Psoas muscle (tissue), 7 donors: ENCODE measurements at regions not wholly inside any gene's neighbourhood (a gene's known extent, or its start where the extent isn't known, plus 50 kb on each side); places are given as distances from the start of the nearest gene placed in this dataset.
A peak's percentile ranks its signal among the peaks of the same experiment; 100 is the strongest.
"Not testable (repeated sequence)": the region's sequence is repeated elsewhere in the genome, so short reads cannot be mapped to it uniquely, and the experiment has no call there.

Experiments used
- ATAC-seq, 4 donors: fragments of 200-7000 bp; cut with Tn5 transposase; one replicate each; pipeline ENCODE4 v1.9.1; 2020; ENCODE audit warnings: moderate library complexity in 3 of 4, mild to moderate bottlenecking in 2 of 4
- DNase-seq, 2 donors: peaks; one replicate each; pipeline ENCODE4 v3.0.0-alpha.2; 2020
- H3K27ac ChIP-seq: fragments of 200-600 bp; one replicate; pipeline ENCODE4 v1.8.0; 2022
- H3K27me3 ChIP-seq, 3 donors: fragments of 200-600 bp in 1 of 3; one replicate each; pipeline versions ENCODE4 v1.6.1 to v1.8.0; 2013 to 2022; ENCODE audit warnings: low read length in 2 of 3, mild to moderate bottlenecking in 2 of 3, moderate library complexity in 1 of 3; ENCODE audit not compliant: insufficient read depth in 3 of 3
- H3K36me3 ChIP-seq, 2 donors: fragments of 200-600 bp in 1 of 2; one replicate each; pipeline versions ENCODE4 v1.6.1 to v1.8.0; 2013 to 2022; ENCODE audit warnings: low read depth in 1 of 2, mild to moderate bottlenecking in 1 of 2, moderate library complexity in 1 of 2; ENCODE audit not compliant: insufficient read depth in 1 of 2
- H3K4me1 ChIP-seq: fragments of 200-600 bp; one replicate; pipeline ENCODE4 v1.8.0; 2022
- H3K4me3 ChIP-seq: fragments of 200-600 bp; one replicate; pipeline ENCODE4 v1.8.0; 2022; ENCODE audit warnings: mild to moderate bottlenecking
- H3K9me3 ChIP-seq: fragments of 200-600 bp; one replicate; pipeline ENCODE4 v1.8.0; 2022
- CTCF ChIP-seq: fragments of 200-600 bp; IDR thresholded peaks from one replicate; pipeline ENCODE4 v1.8.0; 2022; ENCODE audit warnings: antibody characterized with exemption
- WGBS, 3 donors: extraction: QIAGEN DNeasy Blood & Tissue Kit; methylation state at CpG; one replicate each; pipeline versions ENCODE4 v1.1.6 to v1.1.7; 2013; 5-methylcytosine and 5-hydroxymethylcytosine counted together
- intact Hi-C, 2 donors: fragments of 100-400 bp; cut with DNase I; formaldehyde crosslinking; loops; one replicate each; pipeline versions ENCODE4 v1.11.0 to v1.14.2; 2022
- donor health status: healthy with polysubstance abuse.
- donor health status: DM: no; HTN: no; CAD: no; lungs with moderate emphysema.
- donor health status: Bipolar disorder and iron deficiency.
- donor health status: healthy.
- donor health status: DM: yes; HTN: yes; CAD: no.
- donor health status: DM: no; HTN: no; CAD: no.
- donor health status: DM: yes; HTN: yes; CAD: no.

- ATAC-seq (no peak), DNase-seq (no peak)
- no peaks in the 10 kb centered on the region for H3K27me3 ChIP-seq
- no peaks in the 10 kb centered on the region for H3K4me1 ChIP-seq
- TF ChIP-seq CTCF = no peak
- H3K9me3 ChIP-seq = no peaks in the 10 kb centered on the region
- H3K27ac ChIP-seq = no peak overlapping the region
- 42 to 68% (median 65%) methylated on average over 3 of the region's 3 CpGs for WGBS, 3 donors
- H3K36me3 ChIP-seq = no peaks in the 10 kb centered on the region
- H3K4me3 ChIP-seq = no peak overlapping the region
- intact Hi-C loops = no loop called here
These were observed 1606.2 kb upstream of the PCDH7 start for GRCh38 chr4:29113960-29114359.

- H3K27ac ChIP-seq, H3K27me3 ChIP-seq, H3K4me3 ChIP-seq, ATAC-seq, H3K36me3 ChIP-seq, H3K4me1 ChIP-seq, H3K9me3 ChIP-seq, intact Hi-C loops: not testable (repeated sequence)
- peak in 1 of 2 donors; percentile 30 for DNase-seq
- 96 to 98% (median 98%) methylated on average over 25 to 38 of the region's 38 CpGs for WGBS, 3 donors
These were observed 1602.9 kb upstream of the PCDH7 start for GRCh38 chr4:29117231-29117722.

- no peak for DNase-seq
- ATAC-seq = no peak
- Histone ChIP-seq H3K4me3 (no peak overlapping the region), H3K4me1 (no peaks in the 10 kb centered on the region), H3K27ac (no peak overlapping the region), H3K9me3 (no peaks in the 10 kb centered on the region), H3K36me3 (no peaks in the 10 kb centered on the region), H3K27me3 (no peaks in the 10 kb centered on the region)
- 47 to 49% (median 48%) methylated on average over 4 of the region's 4 CpGs for WGBS, 3 donors
- intact Hi-C loops = no loop called here
- no peak for TF ChIP-seq CTCF
These were observed 1598.6 kb upstream of the PCDH7 start for GRCh38 chr4:29121586-29121985.

GRCh38 chr4:29128810-29129209 is 1591.4 kb upstream of the PCDH7 start:
- intact Hi-C loops = no loop called here
- H3K36me3 ChIP-seq = no peaks in the 10 kb centered on the region
- ATAC-seq (no peak), DNase-seq (no peak)
- no peaks in the 10 kb centered on the region for H3K9me3 ChIP-seq
- no peak for TF ChIP-seq CTCF
- no peaks in the 10 kb centered on the region for H3K4me1 ChIP-seq
- no peak overlapping the region for H3K27ac ChIP-seq
- 87 to 92% (median 88%) methylated on average over 1 of the region's 1 CpG for WGBS, 3 donors
- no peaks in the 10 kb centered on the region for H3K27me3 ChIP-seq
- H3K4me3 ChIP-seq = no peak overlapping the region

GRCh38 chr4:29131304-29131703 is 1588.9 kb upstream of the PCDH7 start:
- 76 to 88% (median 80%) methylated on average over 2 of the region's 2 CpGs for WGBS, 3 donors
- intact Hi-C loops = no loop called here

More at GRCh38 chr4:29131304-29131703, 1588.9 kb upstream of the PCDH7 start:
- Histone ChIP-seq H3K4me1 (no peaks in the 10 kb centered on the region), H3K9me3 (no peaks in the 10 kb centered on the region), H3K27me3 (no peaks in the 10 kb centered on the region), H3K27ac (no peak overlapping the region), H3K36me3 (no peaks in the 10 kb centered on the region), H3K4me3 (no peak overlapping the region)
- DNase-seq (no peak), ATAC-seq (no peak)
- TF ChIP-seq CTCF = no peak
